HG02885 (cell line): ENCODE measurements at regions not wholly inside any gene's neighbourhood (a gene's known extent, or its start where the extent isn't known, plus 50 kb on each side); places are given as distances from the start of the nearest gene placed in this dataset.

Experiments used
- ATAC-seq: cut with Tn5 transposase; IDR thresholded peaks from one replicate; pipeline ENCODE4 v1.9.1; 2021; ENCODE audit warnings: mild to moderate bottlenecking; ENCODE audit not compliant: unreplicated experiment, poor library complexity

DNA sequence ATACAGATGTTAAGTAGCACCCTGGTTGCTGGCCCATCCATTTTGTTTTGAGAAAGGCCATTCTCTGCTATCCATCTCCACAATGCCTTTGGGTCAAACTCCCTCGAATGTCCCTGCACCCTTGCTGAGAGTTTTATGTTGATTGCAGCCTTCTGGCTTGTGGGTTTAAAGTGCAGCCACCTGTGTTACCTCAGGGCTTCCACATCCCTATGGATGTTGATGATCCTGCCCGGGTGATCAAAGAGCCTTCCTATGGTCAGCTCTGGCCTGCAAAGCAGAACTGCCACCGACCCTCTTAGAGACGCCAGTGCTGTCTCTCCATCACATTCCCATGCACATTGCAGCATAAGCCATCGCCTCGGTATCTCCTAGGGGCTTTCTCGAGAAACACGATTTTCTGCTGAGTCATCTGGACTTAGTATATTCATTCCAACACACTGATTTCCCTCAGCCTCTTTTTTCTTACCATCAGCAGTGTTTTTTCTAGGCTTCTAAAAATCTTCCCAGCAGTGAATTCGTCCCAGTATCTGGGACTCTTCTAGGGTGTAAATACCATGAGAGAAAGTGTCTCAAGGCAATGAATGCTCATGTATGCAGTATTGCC, 585.7 kb upstream of the TMEM132C start:
- no peak for ATAC-seq

DNA sequence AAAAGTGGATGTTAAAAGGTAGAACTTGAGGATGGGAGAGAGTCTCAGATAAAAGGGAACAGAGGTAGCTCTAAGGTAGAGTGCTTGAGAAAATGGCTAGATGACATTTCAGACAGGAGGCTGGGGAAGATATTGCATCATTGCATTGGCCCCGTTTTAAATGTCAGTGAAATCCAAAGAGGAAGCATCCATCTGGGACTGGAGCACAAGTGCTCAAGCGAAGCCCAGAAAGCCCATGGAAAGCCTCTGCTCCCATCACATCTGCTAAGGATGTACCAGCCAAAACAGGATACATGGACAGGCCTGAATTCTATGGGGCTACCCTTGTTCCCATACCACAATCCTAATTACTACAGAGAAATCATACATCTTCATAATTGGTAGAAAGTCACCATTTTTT, 581.5 kb upstream of the TMEM132C start:
- no peak for ATAC-seq

DNA sequence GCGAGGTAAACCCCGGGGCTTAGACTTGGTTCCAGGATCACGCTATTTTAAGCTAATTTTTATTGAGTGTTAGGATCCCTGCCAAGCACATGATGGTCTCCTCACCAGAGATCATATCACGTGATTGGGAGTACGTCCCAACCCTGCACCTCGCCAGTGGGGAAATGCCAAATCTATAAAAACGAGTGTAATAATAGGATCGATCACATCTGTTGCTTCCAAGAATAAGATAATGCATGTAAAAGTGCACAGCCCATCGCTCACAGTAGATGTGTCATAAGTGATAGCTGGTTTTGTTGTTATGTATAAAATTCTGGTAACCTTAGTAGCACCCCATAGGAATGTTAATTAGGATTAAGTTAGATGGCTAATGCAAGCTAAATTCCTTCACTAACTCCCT, 581.0 kb upstream of the TMEM132C start:
- ATAC-seq: no peak

DNA sequence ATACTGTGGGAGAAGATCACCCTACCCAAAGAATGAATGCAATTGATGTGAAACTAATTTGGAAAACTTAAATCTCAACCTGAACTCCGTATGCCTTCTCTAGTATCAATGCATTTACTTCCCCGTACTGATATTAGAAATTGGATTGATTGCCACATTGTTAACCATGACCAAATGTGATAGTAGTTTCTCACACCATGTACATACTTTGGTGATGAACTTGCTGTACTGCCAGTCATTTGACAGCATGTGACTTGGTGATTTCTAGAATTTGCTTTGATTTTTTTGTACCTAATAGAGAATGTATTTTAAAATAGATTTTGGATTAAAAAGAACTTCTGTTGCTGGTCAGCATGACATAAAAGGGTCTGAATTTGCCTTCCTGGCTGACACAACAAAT, 579.8 kb upstream of the TMEM132C start:
- ATAC-seq: no peak

DNA sequence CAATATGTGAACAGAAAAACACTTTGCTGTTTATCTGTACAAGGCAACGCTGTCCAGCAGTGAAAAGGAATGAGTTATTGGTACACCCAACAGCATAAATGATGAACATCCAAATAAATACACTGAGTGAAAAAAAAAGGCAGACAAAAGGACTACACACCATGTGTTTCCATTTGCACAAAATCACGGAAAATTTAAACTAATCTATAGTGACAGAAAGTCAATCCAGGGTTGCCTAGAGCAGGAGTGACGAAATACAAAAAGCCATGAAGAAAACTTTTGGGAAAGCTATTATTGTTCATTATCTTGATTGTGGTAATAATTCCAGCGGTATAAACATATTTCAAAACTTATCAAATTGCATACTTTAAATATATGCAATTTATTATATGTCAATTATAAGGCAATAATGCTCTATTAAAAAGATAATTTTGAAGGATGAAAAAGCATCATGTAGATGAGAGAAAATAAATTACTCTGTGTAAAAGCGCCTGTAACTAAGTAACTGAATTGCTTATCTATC, 578.0 kb upstream of the TMEM132C start:
- no peak for ATAC-seq

DNA sequence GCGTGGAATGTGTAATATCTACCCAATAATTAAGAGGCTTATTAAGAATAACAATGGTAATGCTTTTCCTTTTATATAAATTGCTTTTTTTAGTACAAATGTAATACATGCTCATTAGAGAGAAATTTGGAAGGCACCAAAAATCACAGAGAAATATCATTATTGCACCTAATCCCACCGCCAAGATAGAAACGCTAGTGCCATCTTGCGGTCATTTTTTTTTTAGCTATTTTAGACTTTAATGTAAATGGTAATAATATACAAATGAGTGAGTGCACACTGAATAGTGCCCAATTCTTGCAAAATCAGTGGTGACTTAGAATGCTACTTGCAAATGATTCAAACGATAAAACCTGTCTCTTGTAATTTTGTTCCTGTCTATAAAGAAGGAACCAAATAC, 576.8 kb upstream of the TMEM132C start:
- no peak for ATAC-seq

DNA sequence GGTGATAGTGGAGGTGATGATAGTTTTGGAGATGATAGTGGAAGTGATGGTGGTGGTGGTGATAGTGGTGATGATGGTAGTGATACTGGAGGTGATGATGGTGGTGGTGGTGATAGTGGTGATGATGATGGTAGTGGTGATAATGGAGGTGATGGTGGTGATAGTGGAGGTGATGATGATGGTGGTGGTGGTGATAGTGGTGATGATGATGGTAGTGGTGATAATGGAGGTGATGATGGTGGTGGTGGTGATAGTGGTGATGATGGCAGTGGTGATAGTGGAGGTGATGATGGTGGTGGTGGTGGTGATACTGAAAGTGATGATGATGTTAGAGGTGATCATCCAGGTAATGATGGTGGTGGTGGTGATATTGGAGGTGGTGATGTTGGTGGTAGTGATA, 570.0 kb upstream of the TMEM132C start:
- no peak for ATAC-seq

DNA sequence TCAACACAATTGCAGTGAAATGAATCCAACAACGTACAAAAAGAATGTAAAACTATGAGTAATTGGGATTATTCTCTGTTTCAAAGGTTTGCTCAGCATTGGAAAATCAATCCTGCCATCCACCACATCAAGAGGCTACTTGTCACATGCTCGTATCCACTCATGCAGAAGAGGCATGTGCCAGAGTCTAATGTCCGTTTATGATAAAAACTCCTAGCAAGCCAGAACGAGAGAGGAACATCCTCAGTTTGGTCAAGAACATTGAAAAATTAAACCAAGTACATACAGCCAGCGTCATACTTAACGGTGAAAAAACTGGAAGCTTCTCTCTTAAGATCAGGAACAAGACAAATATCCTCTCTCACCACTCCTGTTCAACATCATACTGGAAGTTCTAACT, 563.9 kb upstream of the TMEM132C start:
- ATAC-seq: no peak

DNA sequence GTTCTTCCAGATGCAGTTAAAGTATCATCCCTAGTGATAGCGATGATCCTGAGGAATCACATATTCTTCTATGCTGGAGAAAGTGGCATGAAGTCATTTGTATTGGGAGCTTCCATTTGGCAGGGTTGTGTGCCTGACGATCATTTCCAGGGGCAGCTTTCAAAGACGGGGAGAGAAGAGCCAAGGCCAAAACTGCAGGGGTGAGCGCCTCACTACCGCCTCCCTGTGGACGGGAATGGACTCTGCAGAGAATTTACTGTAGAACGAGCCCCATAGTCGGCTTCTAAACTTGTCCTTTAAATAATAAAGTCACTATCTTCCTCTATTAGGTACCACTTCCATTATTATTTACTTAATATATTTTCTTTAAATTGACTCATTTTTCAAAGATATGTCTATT, 555.9 kb upstream of the TMEM132C start:
- ATAC-seq: no peak

DNA sequence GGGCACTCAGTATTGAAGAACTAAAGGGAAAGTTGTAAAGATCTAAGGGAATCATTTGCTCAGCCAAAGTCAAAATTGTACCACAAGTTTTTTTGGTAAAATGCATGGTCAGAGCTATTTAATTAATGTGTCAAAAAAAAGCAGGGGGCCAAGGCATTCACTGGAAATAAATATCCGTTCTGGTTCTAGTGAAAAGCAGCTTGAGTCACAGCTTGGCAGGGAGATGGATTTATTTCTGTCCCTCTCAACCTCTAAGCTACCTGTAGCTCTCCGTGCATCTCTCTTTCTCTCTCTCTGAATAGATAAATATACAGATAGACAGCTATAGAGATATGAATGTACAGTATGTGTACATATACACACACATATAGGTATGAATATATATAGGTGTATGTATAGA, 554.4 kb upstream of the TMEM132C start:
- no peak for ATAC-seq

DNA sequence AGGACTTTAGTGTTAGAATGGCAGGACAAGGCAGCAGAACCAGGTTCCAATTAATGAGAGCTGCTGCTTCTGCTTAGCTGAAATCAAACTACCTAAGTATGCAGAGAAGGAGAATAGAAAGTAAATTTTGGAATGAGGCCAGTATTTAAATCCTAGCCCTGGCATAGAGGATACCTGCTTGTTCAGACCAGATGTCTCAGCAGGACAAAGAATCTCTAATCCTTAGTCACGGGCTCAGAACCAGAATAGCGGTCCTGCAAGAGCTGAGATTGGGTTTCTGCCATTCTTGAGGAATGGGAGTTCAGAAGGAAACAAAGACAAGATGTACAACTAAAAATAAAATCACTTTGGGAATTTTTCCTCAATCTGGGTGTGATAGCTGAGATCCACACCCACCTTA, 550.8 kb upstream of the TMEM132C start:
- ATAC-seq: no peak

DNA sequence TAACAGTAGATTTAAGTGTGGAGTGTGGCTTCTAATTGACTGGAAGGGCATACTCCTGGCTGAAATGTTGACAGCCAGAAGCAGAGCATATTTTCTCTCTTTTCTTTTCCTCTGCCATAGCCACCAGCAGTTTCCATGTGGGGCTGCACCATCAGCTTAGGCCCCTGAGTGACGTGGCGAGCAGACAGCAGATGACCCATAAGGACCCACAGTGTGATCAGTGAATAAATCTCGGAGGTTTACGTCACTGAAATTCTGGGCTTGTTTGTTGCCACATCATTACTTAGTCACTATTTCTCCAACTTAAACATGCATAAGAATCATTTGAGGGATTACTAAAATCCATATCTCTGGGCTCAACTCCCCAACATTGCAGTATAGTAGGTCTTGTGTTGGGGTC, 549.7 kb upstream of the TMEM132C start:
- no peak for ATAC-seq

DNA sequence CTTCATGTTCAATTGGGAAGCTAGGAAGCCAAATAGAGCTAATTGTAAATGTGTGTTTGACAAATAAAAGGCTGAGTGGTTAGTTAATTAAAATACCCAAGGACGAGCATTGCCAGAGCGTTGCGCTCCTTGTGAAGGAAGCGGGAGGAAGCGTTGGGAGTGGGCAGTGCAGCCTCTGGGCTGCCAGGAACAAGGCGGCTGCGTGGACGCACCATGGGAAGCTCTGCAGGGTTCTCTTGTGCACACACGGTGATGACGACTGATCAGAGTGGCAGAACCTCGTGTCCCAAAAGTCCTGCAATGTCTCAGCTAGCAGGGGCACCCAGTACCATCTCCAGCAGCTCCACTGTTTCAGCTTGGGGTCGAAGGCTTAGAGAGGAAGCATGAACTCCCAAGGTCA, 546.6 kb upstream of the TMEM132C start:
- no peak for ATAC-seq

DNA sequence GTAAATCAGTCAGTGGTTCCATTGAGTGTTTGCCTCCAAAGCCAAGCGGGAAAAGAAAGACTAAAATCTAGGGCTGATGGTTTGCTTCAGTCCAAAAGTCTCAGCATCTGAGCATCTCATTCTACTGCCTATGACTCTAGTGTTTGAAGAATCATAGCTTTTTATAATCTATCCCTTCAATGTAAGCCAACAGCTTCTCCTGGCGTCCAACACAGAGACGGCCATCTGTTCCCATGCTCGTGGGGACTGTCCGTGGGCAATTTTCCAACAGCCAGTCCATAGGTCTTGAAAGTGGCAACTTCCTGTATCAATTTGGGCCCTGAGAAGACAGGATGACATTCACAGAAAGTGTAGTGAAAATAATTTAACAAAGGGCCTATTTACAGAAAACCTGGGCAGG, 544.4 kb upstream of the TMEM132C start:
- ATAC-seq: no peak

DNA sequence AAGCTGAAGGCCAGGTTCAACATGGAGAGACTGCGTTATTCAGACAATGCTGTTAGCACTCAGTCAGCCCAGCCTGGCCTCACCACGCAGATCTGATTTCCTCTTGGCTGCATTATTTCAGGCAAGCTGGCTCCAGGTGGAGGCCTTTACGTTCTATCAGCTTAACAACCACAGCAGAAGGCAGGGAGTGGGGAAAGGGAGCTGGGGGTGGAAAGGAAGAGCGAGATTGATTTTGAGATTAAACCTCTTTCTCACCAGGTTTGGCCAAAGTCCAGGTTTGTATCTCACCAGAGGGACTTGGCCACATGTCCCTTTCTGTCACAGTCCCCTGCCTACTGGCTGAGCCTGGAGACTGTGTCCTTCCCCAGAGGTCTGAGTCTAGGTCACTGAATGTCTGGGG, 543.7 kb upstream of the TMEM132C start:
- no peak for ATAC-seq

DNA sequence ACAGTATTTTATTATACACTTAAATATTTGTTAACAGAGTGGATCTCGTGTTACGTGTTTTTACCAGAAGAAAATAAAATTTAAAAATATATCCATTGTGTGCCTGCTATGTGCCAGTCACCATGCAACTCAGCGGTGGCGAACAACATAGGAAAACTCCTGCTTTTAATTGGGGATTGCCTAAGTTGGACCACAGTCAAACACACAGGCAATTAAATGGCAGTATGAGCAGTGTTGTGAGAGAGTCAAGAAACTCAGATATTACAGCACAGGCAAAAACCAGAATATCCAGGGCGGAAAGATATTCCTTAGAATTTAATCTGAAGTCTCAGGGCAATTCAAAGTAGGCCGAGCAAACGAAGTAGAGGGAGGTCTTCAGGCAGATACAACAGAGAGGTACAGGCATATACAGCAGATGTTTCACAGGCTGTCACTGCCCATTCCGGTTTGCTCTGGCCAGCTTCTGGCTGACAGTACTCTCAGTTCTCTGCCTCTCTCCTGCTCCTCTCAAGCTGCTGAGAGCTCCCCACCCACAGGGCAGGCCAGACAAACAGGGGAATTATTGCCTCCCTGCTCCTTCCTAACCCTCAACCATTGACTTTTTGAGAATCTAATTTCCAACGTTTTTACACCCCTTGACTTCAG, 540.2 kb upstream of the TMEM132C start:
- ATAC-seq: no peak

DNA sequence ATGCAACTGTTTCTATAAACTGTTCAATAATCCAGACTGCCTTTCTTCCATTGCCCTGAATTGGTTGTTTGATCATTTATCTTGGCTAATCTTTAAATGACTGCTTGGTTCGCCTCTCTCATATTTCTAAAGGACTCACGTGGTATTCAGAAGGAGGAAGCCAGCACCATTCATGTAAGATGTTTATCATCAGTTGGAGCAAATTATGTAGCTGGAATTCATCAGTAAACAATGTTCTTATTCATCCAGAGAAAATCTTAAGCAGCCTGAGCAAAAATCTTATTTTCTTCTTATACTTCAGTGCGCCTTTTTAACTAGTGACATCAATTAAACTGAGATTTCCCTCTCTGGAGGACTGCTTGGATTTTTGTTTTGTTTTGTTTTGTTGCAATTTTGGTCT, 538.7 kb upstream of the TMEM132C start:
- no peak for ATAC-seq

DNA sequence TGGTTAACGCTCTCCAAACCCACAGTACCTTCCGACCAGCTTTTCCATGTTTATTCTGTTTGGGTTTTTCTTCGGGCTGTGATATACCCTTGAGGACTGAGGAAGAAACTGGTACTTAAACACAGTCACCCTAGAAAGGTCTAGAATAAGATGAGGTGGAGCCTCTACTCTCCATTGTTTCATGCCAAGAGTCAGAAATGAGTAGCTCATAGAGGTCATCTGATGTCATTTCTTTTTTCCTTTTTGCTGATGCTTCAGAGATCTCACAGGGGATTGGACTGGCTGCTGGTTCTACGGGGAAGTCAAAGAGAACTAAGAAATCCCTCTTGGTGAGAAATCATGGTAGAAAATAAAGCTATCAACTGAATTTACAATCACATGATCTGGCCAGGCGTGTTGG, 538.2 kb upstream of the TMEM132C start:
- ATAC-seq: no peak

DNA sequence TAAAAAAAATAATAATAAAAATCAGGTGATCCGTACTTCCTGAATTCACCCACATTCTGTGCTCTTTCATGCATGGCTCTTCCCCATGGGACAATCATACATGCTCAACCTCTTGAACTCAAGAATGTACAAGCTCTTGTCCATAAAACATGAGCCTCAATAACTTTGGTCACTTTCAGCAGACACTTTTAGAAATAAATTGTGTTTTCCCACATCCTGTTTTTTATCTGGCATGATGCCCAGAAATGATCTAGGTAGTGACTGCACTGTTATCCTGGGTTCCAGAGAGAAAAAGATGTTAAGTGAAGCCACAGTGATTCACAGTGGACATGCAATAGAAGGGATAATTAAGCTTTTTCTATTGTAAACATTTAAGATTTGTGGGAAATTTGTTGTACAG, 537.6 kb upstream of the TMEM132C start:
- no peak for ATAC-seq

DNA sequence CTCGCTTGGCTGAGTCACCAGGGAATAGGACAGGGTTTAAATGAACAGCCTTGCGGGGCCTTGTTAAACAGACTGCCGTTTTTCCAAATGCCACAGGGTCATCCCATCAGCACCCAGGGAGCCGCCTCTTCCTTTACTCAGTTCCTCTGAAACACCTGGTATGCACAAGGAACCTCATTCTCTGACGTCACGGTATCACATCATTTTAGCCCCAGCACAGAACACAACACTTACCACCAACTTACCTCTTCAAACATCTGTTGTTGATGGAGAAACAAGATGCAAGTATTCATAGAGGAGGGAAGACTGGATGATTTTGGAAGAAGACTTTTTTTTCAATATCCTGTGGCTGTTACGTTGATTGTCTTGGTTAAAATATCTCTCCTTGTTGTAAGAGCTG, 535.3 kb upstream of the TMEM132C start:
- no peak for ATAC-seq

DNA sequence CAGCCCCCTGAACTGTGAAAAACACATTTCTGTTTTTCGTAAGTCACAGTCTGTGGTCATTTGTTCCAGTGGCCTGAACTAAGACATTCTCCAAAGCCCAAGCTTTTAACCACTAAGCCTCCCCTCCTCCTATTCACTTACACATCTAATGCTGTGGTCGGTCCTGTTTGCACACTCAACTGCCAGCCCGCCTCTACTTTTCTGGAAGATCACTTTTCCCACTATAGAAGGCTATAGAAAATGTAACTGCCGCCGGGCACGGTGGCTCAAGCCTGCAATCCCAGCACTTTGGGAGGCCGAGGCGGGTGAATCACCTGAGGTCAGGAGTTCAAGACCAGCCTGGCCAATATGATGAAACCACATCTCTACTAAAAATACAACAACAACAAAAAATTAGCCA, 524.7 kb upstream of the TMEM132C start:
- no peak for ATAC-seq

DNA sequence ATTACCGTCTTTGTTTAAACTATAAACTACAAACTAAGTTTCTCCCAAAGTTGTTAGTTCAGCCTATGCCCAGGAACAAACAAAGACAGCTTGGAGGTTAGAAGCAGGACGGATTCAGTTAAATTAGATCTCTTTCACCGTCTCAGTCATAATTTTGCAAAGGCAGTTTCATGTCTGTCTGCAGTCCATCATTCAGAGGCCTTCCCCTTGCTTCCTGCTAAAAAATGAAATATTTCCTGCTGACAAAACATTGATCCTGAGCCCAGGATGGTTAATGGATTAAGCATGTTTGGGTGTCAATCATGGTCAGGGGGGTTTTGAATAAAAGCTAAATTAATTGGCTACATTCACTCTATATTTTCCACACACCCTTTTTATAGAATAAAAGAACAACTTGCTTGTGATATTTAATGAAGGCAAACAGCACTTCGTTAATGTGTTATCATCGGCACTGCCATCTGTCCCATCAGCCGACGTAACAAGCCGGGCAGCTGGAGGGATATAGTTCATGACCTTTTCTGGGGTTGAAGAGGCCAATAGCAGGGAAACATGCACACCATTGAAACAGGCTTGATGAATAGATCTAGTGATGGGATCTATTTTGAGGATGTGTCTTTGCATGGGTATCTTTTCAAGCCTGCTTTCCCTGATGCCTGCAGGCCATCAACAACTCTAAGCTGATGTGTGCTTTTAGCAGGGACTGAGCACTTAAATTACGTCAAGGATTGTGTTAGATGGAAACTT, 521.3 kb upstream of the TMEM132C start:
- ATAC-seq: no peak
